MG63 (cell line): ENCODE measurements at regions not wholly inside any gene's neighbourhood (a gene's known extent, or its start where the extent isn't known, plus 50 kb on each side); places are given as distances from the start of the nearest gene placed in this dataset.

Source experiments
- DNase-seq: peaks from one replicate; pipeline ENCODE4 v3.0.0-alpha.2; 2020
- H3K27me3 ChIP-seq: fragments of 250-450 bp; sonication (Bioruptor Pico); 2 replicates; pipeline ENCODE4 v1.5.1; 2020; ENCODE audit warnings: mild to moderate bottlenecking, moderate library complexity
- H3K36me3 ChIP-seq: fragments of 250-450 bp; sonication (Bioruptor Pico); 2 replicates; pipeline ENCODE4 v1.5.1; 2020; ENCODE audit warnings: mild to moderate bottlenecking, moderate library complexity
- H3K4me3 ChIP-seq: fragments of 250-450 bp; sonication (Bioruptor Pico); 2 replicates; pipeline ENCODE4 v1.5.1; 2020; ENCODE audit warnings: mild to moderate bottlenecking, moderate library complexity
- H3K9me3 ChIP-seq: fragments of 250-450 bp; sonication (Bioruptor Pico); 2 replicates; pipeline ENCODE4 v1.5.1; 2020; ENCODE audit warnings: mild to moderate bottlenecking, moderate library complexity

DNA sequence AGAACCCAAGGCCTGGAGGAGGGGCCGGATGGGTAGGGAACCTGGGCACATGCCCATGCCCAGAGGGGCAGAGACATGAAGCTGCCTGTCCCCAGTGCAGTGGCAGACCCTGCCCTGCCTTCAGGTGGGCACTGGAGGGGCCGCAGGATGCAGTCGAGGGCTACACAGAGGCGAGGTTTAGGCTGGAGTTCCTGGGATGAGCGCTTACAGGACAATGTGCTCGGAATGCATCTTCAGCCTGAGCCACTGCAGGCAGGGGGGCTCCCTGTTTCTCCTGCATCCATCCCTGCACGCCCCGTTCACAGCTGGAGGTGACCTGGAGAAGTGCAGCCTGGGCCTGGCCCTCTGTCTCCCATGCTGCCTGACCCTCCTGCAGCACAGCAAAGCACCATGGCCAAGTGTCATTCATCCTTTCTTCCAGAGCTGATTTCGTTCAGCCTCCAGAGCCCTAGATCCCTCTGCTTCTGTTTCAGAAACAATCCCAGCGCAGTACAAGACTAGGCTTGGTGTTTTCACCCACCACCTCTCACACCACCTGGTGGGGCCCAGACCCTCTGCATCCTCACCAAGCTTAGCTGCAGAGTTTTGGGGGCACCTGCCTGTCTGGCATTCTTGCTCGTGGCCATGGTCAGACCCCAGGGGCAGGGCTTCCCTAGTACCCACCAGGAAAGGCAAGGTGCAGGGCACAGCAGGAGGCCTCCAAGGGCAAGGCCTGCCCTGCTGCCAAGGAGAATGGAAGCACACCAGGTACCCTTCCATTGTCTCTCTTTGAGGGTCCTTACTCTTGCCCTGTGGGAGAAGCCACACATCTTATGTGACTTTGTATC, 311.9 kb downstream of the TCERG1L start:
- Histone ChIP-seq H3K9me3 (no peaks in the 10 kb centered on the region), H3K36me3 (no peaks in the 10 kb centered on the region), H3K27me3 (no peaks in the 10 kb centered on the region), H3K4me3 (no peak overlapping the region)
- no peak for DNase-seq

GRCh38 chr10:131000244-131000643, 311.3 kb downstream of the TCERG1L start:
- Histone ChIP-seq H3K4me3 (no peak overlapping the region), H3K27me3 (no peaks in the 10 kb centered on the region), H3K9me3 (no peaks in the 10 kb centered on the region), H3K36me3 (no peaks in the 10 kb centered on the region)
- DNase-seq = no peak

DNA sequence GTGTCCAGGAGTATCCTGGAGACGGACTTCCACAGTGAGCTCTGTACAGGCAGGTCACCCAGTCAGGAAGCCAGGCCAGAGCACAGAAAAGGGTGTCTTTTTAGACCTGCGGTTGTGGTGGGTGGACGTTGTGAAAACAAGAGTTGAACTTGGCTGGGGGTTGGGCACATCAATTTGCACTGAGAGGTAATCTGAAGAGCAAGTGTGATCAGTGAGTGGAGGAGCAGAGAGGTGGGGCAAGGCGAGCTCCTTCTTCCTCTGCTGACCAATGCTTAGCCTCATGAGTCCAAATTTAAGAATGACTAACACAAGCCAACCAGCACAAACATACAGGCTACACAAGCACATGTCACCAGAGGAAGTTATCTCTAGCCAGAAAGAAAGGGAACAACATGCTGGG, 310.8 kb downstream of the TCERG1L start:
- no peaks in the 10 kb centered on the region for H3K27me3 ChIP-seq
- DNase-seq = no peak
- no peaks in the 10 kb centered on the region for H3K9me3 ChIP-seq
- H3K36me3 ChIP-seq = no peaks in the 10 kb centered on the region
- H3K4me3 ChIP-seq = no peak overlapping the region

- DNase-seq = no peak
- Histone ChIP-seq H3K36me3 (no peaks in the 10 kb centered on the region), H3K9me3 (no peaks in the 10 kb centered on the region), H3K4me3 (no peak overlapping the region), H3K27me3 (no peaks in the 10 kb centered on the region)
These were observed 310.1 kb downstream of the TCERG1L start for GRCh38 chr10:131001438-131001837.

DNA sequence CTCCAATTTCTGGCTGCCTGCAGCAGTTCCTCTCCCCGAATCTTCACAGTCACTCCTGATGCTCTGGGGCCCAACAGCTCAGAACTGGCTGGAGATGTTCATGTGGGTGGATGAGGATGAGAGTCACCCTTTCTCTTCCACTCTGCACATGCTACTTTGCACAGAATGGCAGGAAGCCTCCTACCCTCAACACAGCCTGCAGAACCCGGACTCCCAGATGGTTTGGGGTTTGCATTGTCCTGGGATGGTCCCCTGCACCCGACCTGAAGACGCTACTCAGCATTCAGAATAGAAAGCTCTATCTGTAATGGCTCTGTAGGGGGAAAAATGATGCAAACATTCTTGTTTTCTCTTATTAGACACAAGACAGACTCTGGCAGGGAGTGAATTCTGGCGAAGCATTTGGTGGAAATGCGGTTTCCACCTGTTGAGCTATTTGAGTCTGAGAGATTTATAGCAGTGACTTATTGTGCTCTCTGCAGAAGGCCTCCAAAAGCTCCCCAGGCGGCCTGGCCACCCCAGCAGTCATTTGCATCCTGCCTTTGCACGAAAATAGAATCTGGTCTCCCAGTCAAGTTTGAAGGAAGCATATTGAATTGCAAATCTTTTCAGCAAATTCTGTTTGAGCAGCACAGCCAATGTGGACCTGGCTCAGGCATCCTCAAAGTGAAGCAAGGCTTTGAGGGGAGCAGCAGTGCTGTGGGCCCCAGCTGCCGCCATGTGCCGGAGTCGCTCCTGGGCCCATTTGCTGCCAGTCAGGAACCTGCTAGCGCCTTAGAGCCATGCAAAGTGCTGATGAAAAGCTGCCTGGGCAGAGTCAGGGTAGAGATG, 309.3 kb downstream of the TCERG1L start:
- Histone ChIP-seq H3K27me3 (no peaks in the 10 kb centered on the region), H3K36me3 (no peaks in the 10 kb centered on the region), H3K9me3 (no peaks in the 10 kb centered on the region), H3K4me3 (no peak overlapping the region)
- no peak for DNase-seq

- H3K9me3 ChIP-seq = no peaks in the 10 kb centered on the region
- no peak for DNase-seq
- H3K27me3 ChIP-seq = no peaks in the 10 kb centered on the region
These were observed 308.1 kb downstream of the TCERG1L start for GRCh38 chr10:131003455-131003854.

GRCh38 chr10:131004276-131004675, 307.2 kb downstream of the TCERG1L start:
- Histone ChIP-seq H3K4me3 (no peak overlapping the region), H3K36me3 (no peaks in the 10 kb centered on the region), H3K27me3 (no peaks in the 10 kb centered on the region), H3K9me3 (no peaks in the 10 kb centered on the region)
- DNase-seq = no peak

More at GRCh38 chr10:131003455-131003854, 308.1 kb downstream of the TCERG1L start:
- Histone ChIP-seq H3K4me3 (no peak overlapping the region), H3K36me3 (no peaks in the 10 kb centered on the region)

DNA sequence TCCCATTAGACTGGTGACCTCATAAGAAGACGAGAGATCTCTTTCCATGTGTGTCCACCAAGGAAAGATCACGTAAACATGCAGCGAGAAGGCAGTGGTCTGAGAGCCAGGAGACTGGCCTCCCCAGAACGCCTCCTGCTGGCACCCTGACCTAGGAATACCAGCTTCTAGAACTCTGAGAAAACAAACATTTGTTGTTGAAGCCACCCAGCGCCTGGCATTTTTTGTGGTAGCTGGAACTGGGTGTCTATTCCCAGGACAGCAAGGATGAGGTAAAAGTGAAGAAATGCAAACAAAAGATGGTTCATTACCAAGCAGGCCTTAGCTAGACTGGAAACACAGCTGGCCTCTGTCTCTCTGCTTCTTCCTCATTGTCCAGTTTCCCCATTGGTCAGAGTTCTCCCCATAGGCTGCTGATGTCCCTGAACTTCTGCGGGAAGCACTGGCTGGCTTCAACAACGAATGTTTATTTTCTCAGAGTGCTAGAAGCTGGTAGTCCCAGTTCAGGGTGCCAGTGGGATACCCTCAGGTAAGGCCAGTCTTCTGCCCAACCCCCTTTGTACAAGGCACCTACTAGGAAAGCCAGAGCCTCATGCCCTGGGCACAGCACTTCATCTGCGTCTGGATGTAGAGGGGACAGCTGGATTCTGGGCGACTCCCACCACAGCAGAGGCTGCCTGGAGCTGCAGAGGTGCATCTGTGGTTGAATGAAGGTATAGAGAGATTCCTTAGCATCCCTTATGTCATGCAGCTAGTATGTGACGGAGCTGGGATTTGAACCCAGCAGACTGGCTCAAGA, 304.9 kb downstream of the TCERG1L start:
- no peaks in the 10 kb centered on the region for H3K9me3 ChIP-seq

DNA sequence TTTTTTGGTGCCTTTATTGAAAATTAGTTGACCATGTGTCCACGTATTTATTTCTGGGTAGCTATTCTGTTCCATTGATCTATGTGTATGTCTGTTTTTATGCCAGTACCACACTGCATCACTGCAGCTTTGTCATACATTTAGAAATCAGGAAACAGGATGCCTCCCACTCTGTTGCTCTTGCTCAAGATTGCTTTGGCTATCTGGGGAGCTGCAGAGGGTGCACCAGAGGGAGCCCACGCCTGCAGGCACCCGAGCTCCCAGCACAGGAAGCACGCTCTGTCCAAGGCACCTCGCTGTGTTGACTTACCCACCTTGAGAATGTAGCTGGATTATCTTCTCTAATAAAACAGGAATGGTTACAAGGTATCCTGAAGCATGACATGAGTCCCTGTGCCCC, 301.7 kb downstream of the TCERG1L start:
- DNase-seq = no peak
- Histone ChIP-seq H3K4me3 (no peak overlapping the region), H3K9me3 (no peaks in the 10 kb centered on the region), H3K27me3 (no peaks in the 10 kb centered on the region), H3K36me3 (no peaks in the 10 kb centered on the region)

More for the DNA sequence above, 304.9 kb downstream of the TCERG1L start:
- DNase-seq = no peak
- Histone ChIP-seq H3K4me3 (no peak overlapping the region), H3K36me3 (no peaks in the 10 kb centered on the region), H3K27me3 (no peaks in the 10 kb centered on the region)

DNA sequence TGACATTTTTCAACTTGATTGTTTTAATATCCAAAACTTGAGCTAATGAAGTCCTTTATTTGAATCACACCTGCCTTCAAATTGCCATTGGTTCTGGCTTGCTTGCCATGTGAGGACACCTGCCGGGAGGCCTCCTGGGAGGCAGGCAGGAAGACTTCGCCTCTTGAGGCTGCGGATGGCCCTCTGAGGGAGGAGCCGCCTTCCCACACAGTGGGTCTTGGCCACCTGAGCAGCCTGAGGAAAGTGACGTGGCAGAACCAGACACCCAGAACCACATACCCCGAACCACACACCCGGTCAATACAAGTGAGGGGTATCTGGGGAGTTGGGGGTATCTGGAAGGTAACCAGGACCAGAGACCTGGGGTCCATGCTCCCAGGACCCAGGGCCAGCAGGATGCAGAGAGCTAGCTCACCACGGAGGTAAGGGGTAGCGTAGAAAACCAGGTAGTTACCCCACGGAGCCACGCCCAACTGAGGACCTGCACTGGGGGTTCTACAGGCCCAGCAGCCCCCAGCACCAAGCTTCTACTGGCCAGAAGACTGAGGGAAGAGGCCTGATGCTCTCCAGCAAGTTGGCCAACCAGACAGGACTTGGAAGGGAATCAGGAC, 300.5 kb downstream of the TCERG1L start:
- Histone ChIP-seq H3K36me3 (no peaks in the 10 kb centered on the region), H3K4me3 (no peak overlapping the region), H3K27me3 (no peaks in the 10 kb centered on the region), H3K9me3 (no peaks in the 10 kb centered on the region)
- DNase-seq = no peak

DNA sequence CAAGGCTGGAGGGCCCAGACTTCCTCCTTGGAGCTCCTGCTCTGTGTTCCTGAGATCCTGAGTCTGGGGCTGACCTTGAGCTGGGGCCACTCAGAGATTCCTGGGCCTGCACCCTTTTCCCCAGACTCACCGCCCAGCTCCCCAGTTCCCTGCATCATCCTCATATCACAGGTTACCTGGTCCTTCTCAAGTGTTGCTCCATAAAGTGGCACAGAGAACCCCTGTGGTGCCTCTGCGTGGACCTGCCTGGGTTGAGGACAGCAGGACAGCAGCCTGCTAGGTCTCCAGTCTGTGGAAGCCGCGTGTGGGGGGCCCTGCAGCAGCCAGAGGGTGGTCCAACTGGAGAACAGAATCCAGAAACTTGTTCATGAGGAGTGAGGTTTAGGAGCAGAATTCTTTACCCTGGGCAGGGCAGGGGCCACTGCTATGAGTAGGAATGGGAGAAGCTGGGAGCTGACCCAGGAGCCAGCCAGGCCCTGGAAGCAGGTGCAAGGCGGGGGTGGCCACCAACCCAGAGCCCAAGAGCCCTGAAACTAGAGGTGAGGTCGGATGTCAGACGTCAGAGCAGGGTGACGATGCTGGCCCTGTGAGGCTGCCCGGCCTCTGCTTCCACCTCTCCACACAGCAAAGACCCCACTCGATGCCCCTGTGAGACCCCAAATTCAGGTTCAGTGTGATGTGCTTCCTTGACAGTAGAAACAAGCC, 299.4 kb downstream of the TCERG1L start:
- Histone ChIP-seq H3K4me3 (no peak overlapping the region), H3K9me3 (no peaks in the 10 kb centered on the region)
- DNase-seq = no peak

DNA sequence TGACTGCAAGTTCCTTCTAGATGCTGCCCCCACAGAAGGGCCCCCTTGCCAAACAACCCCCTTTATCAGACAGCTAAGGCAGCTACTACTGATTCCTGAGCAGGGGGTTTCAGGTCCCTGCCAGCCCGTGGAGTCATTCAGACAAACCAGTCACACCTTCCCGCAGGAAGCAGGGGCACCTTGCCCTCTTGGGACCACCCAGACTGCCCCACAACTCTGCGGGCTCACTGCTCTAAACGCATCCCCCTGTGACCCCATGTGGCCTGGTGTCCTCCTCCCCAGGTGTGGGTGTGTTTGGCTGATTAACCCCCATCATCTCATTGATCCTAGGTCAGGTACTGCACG, 298.9 kb downstream of the TCERG1L start:
- no peaks in the 10 kb centered on the region for H3K9me3 ChIP-seq
- H3K27me3 ChIP-seq = no peaks in the 10 kb centered on the region
- no peak overlapping the region for H3K4me3 ChIP-seq
- H3K36me3 ChIP-seq = no peaks in the 10 kb centered on the region
- no peak for DNase-seq

More for the DNA sequence above, 299.4 kb downstream of the TCERG1L start:
- no peaks in the 10 kb centered on the region for H3K27me3 ChIP-seq
- no peaks in the 10 kb centered on the region for H3K36me3 ChIP-seq

- H3K4me3 ChIP-seq = no peak overlapping the region
- H3K9me3 ChIP-seq = no peaks in the 10 kb centered on the region
- no peaks in the 10 kb centered on the region for H3K27me3 ChIP-seq
- H3K36me3 ChIP-seq = no peaks in the 10 kb centered on the region
- no peak for DNase-seq
These were observed 298.1 kb downstream of the TCERG1L start for GRCh38 chr10:131013281-131013912.

DNA sequence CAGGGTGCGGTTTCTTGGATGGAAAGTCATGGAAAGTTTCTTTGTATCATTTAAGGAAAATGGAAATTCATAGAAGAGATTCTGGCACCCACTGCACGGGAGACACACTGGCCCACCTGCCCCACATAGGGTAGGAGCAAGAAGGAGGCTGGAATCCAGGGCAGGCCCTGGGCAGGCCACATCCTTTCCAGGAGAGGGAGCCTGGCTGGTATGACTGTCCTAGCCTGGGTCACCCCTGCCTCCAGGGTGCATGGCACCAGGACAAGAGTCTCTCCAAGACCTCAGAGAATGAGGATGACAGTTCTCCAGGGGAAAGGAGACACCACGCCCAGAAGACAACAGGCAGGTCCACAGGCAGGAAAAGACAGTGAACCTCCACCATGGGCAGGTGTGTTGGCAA, 297.2 kb downstream of the TCERG1L start:
- H3K27me3 ChIP-seq = no peaks in the 10 kb centered on the region

DNA sequence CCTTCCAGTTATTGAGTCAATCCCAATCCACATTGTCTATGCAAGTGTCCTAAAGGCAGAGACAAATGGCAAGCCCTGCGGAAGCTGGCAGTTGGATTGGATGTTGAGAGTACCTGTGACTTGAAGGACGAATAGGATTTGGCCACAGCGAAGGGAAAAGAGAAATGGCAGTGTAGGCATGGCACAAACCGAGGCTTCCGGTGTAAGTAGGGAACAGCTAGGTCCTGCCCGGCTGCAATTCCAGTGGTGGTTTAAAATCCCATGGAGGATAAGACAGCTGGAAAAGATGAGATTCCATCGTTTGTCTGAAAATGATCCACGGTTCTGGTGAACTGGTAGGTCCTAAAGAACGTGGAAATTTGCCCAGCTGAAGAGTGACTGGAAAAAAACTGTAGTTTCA, 296.2 kb downstream of the TCERG1L start:
- Histone ChIP-seq H3K4me3 (no peak overlapping the region), H3K9me3 (no peaks in the 10 kb centered on the region), H3K36me3 (no peaks in the 10 kb centered on the region), H3K27me3 (no peaks in the 10 kb centered on the region)
- DNase-seq = no peak

More for the DNA sequence above, 297.2 kb downstream of the TCERG1L start:
- no peak overlapping the region for H3K4me3 ChIP-seq
- H3K9me3 ChIP-seq = no peaks in the 10 kb centered on the region
- H3K36me3 ChIP-seq = no peaks in the 10 kb centered on the region
- DNase-seq = no peak

DNA sequence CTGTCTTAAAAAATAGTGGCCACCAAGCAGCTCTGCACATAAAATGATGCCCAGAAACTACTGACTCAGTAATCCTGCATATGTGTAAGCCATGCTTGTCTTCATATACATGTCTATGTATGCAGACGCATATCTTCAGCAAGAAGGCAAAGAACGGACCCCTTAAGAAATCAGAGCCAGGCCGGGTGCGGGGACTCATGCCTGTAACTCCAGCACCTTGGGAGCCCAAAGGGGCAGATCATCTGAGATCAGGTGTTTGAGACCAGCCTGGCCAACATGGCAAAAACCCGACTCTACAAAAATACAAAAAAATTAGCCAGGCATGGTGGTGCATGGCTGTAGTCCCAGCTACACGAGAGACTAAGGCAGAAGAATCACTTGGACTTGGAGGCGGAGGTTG, 295.0 kb downstream of the TCERG1L start:
- H3K9me3 ChIP-seq = no peaks in the 10 kb centered on the region
- no peaks in the 10 kb centered on the region for H3K27me3 ChIP-seq
- no peaks in the 10 kb centered on the region for H3K36me3 ChIP-seq
- H3K4me3 ChIP-seq = no peak overlapping the region
- DNase-seq = no peak
